Endodermal cell (in vitro differentiated cells): ENCODE measurements at regions not wholly inside any gene's neighbourhood (a gene's known extent, or its start where the extent isn't known, plus 50 kb on each side); places are given as distances from the start of the nearest gene placed in this dataset.

Experiments
- DNase-seq: peaks from one replicate; pipeline ENCODE4 v3.0.0-alpha.2; 2017
- H3K27ac ChIP-seq: 2 replicates; pipeline ENCODE4 v1.5.1; 2013; ENCODE audit warnings: mild to moderate bottlenecking, low read depth, low read length, moderate library complexity
- H3K27me3 ChIP-seq: 2 replicates; pipeline ENCODE4 v1.6.1; 2013; ENCODE audit warnings: mild to moderate bottlenecking, low read length, moderate library complexity; ENCODE audit not compliant: insufficient read depth, control insufficient read depth, poor library complexity, severe bottlenecking
- H3K36me3 ChIP-seq: 2 replicates; pipeline ENCODE4 v1.7.0; 2013; ENCODE audit warnings: mild to moderate bottlenecking, low read length, moderate library complexity; ENCODE audit not compliant: control insufficient read depth, insufficient read depth
- H3K4me1 ChIP-seq: one replicate; pipeline ENCODE4 v1.7.0; 2013; ENCODE audit warnings: low read length; ENCODE audit not compliant: control insufficient read depth, insufficient read depth
- H3K4me3 ChIP-seq: 2 replicates; pipeline ENCODE4 v1.5.1; 2013; ENCODE audit warnings: mild to moderate bottlenecking, low read length, moderate library complexity
- H3K9ac ChIP-seq: 2 replicates; pipeline ENCODE4 v1.6.1; 2013; ENCODE audit warnings: mild to moderate bottlenecking, low read length, moderate library complexity; ENCODE audit not compliant: poor library complexity, severe bottlenecking; ENCODE audit errors: extremely low read depth
- H3K9me3 ChIP-seq: 2 replicates; pipeline ENCODE4 v1.6.1; 2013; ENCODE audit warnings: mild to moderate bottlenecking, low read length, moderate library complexity; ENCODE audit not compliant: control insufficient read depth
- H3K27ac Mint-ChIP-seq: 2 replicates; pipeline ENCODE4 v1.8.0; 2020; ENCODE audit warnings: mixed read lengths
- H3K27me3 Mint-ChIP-seq: 2 replicates; pipeline ENCODE4 v1.8.0; 2021; ENCODE audit warnings: mild to moderate bottlenecking, mixed read lengths; ENCODE audit not compliant: insufficient read depth
- H3K36me3 Mint-ChIP-seq: 2 replicates; pipeline ENCODE4 v1.8.0; 2020; ENCODE audit warnings: low read depth, mixed read lengths
- H3K4me1 Mint-ChIP-seq: 2 replicates; pipeline ENCODE4 v1.8.0; 2020; ENCODE audit warnings: mixed read lengths
- H3K4me3 Mint-ChIP-seq: 2 replicates; pipeline ENCODE4 v1.8.0; 2020; ENCODE audit warnings: mild to moderate bottlenecking, moderate library complexity, mixed read lengths
- H3K9me3 Mint-ChIP-seq: 2 replicates; pipeline ENCODE4 v1.8.0; 2020; ENCODE audit warnings: mild to moderate bottlenecking, mixed read lengths
- WGBS, 2 experiments: methylation state at CpG; one replicate each; pipeline versions ENCODE4 v1.1.5 to v1.1.7; 2013; ENCODE audit warnings: missing lambda C conversion rate in 2 of 2, mixed read lengths in 1 of 2; ENCODE audit not compliant: insufficient coverage in 1 of 2, insufficient read length in 1 of 2; 5-methylcytosine and 5-hydroxymethylcytosine counted together
- TF ChIP-seq, protein P1 (sequence below): fragments of 200-600 bp; sonication (generic); conservative IDR thresholded peaks from 2 replicates; pipeline ENCODE4 v1.5.0; 2021; ENCODE audit warnings: antibody characterized with exemption, mild to moderate bottlenecking

DNA sequence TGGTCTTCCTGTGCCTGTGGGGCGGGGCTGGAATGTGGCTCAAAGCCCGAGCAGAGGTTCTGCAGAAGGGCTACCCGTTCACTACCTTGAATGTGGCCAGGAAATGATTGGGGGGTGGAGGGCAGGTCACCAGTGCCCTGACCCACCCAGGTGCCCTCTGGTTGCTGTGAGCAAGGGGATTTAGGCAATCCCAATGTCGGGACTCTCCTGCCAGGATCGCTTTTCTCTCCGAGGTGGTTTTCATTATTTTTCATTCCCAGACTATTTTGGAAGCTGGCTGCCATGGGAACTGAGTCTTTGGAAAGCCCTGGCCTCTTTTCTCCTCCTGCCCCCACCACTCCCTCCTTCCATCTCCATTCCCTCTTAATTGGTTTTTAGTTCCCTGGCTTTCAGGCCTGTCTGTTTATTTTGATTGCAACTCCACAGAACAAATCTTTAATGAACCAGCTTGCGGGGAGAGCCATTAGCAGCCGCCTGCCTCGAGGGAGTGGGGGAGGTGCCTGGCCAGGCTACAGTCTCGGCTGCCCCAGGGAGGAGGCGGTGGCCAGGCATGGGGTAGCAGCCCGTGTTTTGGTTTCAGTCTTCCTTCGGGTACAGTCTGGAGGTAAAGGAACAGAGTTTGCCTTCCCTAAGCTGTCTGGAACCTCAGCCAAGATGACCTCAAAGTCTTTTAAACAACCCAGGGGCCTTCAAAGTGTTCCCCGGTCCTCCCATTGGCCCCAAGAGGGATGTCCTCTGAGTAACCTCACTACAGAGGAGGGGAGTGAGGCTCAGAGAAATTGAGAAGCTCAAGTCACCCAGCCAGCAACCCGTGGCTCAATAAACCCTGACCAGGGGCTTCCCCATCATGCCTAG is 114.4 kb upstream of the HAAO start:
- Histone ChIP-seq H3K4me3 (no peak overlapping the region), H3K36me3 (no peaks in the 10 kb centered on the region), H3K9ac (no peak overlapping the region), H3K9me3 (no peaks in the 10 kb centered on the region), H3K27me3 (no peaks in the 10 kb centered on the region), H3K27ac (peak overlapping the region; percentile 45), H3K4me1 (peaks cover 19% of the 10 kb centered on the region)
- no peak overlapping the region for H3K4me3 Mint-ChIP-seq
- 48 to 58% methylated on average over 6 to 15 of the region's 15 CpGs for WGBS, 2 experiments
- H3K4me1 Mint-ChIP-seq, result peaks cover 40% of the 10 kb centered on the region
- peak; percentile 72 for DNase-seq
- TF ChIP-seq, protein P1, sequence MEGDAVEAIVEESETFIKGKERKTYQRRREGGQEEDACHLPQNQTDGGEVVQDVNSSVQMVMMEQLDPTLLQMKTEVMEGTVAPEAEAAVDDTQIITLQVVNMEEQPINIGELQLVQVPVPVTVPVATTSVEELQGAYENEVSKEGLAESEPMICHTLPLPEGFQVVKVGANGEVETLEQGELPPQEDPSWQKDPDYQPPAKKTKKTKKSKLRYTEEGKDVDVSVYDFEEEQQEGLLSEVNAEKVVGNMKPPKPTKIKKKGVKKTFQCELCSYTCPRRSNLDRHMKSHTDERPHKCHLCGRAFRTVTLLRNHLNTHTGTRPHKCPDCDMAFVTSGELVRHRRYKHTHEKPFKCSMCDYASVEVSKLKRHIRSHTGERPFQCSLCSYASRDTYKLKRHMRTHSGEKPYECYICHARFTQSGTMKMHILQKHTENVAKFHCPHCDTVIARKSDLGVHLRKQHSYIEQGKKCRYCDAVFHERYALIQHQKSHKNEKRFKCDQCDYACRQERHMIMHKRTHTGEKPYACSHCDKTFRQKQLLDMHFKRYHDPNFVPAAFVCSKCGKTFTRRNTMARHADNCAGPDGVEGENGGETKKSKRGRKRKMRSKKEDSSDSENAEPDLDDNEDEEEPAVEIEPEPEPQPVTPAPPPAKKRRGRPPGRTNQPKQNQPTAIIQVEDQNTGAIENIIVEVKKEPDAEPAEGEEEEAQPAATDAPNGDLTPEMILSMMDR, result no peak
- H3K36me3 Mint-ChIP-seq, result no peaks in the 10 kb centered on the region
- no peaks in the 10 kb centered on the region for H3K9me3 Mint-ChIP-seq
- peak overlapping the region; percentile 11 for H3K27ac Mint-ChIP-seq
- H3K27me3 Mint-ChIP-seq, result no peaks in the 10 kb centered on the region

DNA sequence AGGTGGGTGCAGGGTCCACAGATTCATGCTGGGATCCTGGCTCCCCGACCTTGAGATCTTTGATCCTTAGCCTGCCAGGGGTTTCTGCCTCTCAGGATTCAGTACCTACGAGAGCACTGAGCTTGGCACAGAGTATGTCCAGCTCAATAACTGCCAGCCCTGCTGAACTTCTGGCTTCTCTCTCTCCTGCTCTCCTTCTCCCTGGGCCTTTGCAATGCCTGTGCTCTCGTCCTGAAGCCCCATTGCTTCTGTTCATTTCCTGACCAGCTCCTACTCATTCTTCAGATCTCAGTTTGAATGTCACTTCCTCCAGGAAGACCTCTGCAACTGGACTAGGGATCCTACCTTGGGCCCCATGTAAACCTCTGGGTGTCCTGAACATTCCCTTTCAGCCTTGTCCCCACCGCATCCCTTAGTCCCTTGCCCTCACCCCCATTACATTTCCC is 113.8 kb upstream of the HAAO start:
- Mint-ChIP-seq H3K36me3 (no peaks in the 10 kb centered on the region), H3K9me3 (no peaks in the 10 kb centered on the region), H3K27ac (peak overlapping the region; percentile 11), H3K27me3 (peaks cover 2% of the 10 kb centered on the region), H3K4me3 (no peak overlapping the region), H3K4me1 (peaks cover 36% of the 10 kb centered on the region)
- DNase-seq, result no peak
- no peak overlapping the region for H3K9ac ChIP-seq
- peaks cover 19% of the 10 kb centered on the region for H3K4me1 ChIP-seq
- H3K27ac ChIP-seq, result peak overlapping the region; percentile 45
- TF ChIP-seq, protein P1, result no peak
- no peaks in the 10 kb centered on the region for H3K9me3 ChIP-seq
- H3K27me3 ChIP-seq, result no peaks in the 10 kb centered on the region
- 85 to 89% methylated on average over 4 of the region's 4 CpGs for WGBS, 2 experiments
- H3K4me3 ChIP-seq, result no peak overlapping the region
- no peaks in the 10 kb centered on the region for H3K36me3 ChIP-seq

DNA sequence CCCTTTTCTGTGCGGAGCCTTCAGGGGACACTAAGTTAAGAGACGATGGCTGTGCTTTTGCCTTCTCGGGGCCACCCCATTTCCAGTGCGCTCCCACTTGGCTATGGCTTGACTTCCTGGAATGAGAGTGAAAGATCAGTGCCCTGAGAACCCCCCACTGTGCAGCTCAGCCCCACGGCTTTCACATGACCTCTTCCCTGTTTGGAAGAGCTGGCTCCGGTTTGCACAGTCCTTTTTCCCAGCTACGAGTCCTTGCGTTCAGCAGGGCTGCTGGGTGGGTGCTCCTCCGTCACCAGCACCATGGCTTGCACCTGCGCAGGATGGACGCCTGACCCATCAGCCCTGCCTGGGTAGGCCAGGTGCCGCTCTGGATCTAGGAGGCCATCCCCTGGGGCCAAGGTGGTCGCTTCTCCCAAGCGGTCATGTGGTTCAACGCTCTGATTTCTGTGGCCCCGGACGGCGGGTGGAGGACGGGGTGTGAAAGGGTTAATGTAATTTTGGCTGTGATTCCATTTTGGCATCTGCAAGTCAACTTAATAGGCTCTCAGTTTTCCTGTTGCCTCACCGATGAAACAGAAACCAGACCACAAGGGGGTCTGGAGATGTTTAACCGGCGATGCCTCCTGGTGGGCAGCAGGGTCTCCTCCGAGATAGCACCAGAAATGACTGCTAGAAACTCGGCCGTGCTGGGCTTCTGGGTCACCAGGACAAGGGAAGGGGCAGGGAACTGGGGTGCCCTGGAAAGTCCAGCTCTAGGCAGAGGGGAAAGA is 113.1 kb upstream of the HAAO start:
- H3K36me3 Mint-ChIP-seq, result no peaks in the 10 kb centered on the region
- 82 to 89% methylated on average over 14 to 25 of the region's 25 CpGs for WGBS, 2 experiments
- H3K9ac ChIP-seq, result no peak overlapping the region
- H3K27me3 Mint-ChIP-seq, result peaks cover 2% of the 10 kb centered on the region
- no peak overlapping the region for H3K4me3 Mint-ChIP-seq
- H3K4me1 Mint-ChIP-seq, result peaks cover 32% of the 10 kb centered on the region
- no peaks in the 10 kb centered on the region for H3K9me3 ChIP-seq
- no peaks in the 10 kb centered on the region for H3K27me3 ChIP-seq
- TF ChIP-seq, protein P1, result peak; percentile 64
- peak overlapping the region; percentile 40 for H3K27ac Mint-ChIP-seq
- no peaks in the 10 kb centered on the region for H3K36me3 ChIP-seq
- H3K4me3 ChIP-seq, result no peak overlapping the region
- peak; percentile 63 for DNase-seq
- H3K9me3 Mint-ChIP-seq, result no peaks in the 10 kb centered on the region
- peaks cover 19% of the 10 kb centered on the region for H3K4me1 ChIP-seq
- H3K27ac ChIP-seq, result no peak overlapping the region
